OCI-LY1 (cell line): ENCODE measurements at regions not wholly inside any gene's neighbourhood (a gene's known extent, or its start where the extent isn't known, plus 50 kb on each side); places are given as distances from the start of the nearest gene placed in this dataset.

Source experiments
- EZH2 ChIP-seq: fragments of 200-600 bp; sonication (generic), shearing (Covaris generic); IDR thresholded peaks from 2 replicates; pipeline ENCODE4 v1.8.0; 2017; ENCODE audit warnings: borderline replicate concordance, mixed run types, mild to moderate bottlenecking, antibody characterized with exemption, low read length, moderate library complexity, mixed read lengths
- TF ChIP-seq, protein P1 (sequence below): fragments of 200-600 bp; sonication (generic), shearing (Covaris generic); IDR thresholded peaks from 2 replicates; pipeline ENCODE4 v1.5.1; 2017; ENCODE audit warnings: mild to moderate bottlenecking, antibody characterized with exemption, low read length, moderate library complexity, mixed read lengths

GRCh38 chr6:160818934-160819333, 116.9 kb downstream of the PLG start:
- TF ChIP-seq, protein P1, sequence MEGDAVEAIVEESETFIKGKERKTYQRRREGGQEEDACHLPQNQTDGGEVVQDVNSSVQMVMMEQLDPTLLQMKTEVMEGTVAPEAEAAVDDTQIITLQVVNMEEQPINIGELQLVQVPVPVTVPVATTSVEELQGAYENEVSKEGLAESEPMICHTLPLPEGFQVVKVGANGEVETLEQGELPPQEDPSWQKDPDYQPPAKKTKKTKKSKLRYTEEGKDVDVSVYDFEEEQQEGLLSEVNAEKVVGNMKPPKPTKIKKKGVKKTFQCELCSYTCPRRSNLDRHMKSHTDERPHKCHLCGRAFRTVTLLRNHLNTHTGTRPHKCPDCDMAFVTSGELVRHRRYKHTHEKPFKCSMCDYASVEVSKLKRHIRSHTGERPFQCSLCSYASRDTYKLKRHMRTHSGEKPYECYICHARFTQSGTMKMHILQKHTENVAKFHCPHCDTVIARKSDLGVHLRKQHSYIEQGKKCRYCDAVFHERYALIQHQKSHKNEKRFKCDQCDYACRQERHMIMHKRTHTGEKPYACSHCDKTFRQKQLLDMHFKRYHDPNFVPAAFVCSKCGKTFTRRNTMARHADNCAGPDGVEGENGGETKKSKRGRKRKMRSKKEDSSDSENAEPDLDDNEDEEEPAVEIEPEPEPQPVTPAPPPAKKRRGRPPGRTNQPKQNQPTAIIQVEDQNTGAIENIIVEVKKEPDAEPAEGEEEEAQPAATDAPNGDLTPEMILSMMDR, result no peak
- no peak for TF ChIP-seq EZH2
